Pulmonary artery endothelial cell (primary cell): ENCODE measurements at regions not wholly inside any gene's neighbourhood (a gene's known extent, or its start where the extent isn't known, plus 50 kb on each side); places are given as distances from the start of the nearest gene placed in this dataset.

Source experiments
- DNase-seq: peaks from one replicate; pipeline ENCODE4 v3.0.0-alpha.2; 2011; ENCODE audit warnings: low read depth, low spot score

GRCh38 chr5:106601620-106602019, 1069.1 kb downstream of the EFNA5 start:
- no peak for DNase-seq

- DNase-seq, result no peak
Measured at GRCh38 chr5:106600803-106601202, 1069.9 kb downstream of the EFNA5 start.

GRCh38 chr5:106595864-106596263, 1074.9 kb downstream of the EFNA5 start:
- no peak for DNase-seq

GRCh38 chr5:106584268-106584667, 1086.5 kb downstream of the EFNA5 start:
- DNase-seq, result no peak

GRCh38 chr5:106578736-106579135, 1092.0 kb downstream of the EFNA5 start:
- DNase-seq, result no peak

- DNase-seq, result no peak
Measured at GRCh38 chr5:106574820-106575219, 1095.9 kb downstream of the EFNA5 start.

GRCh38 chr5:106566031-106566430, 1104.7 kb downstream of the EFNA5 start:
- no peak for DNase-seq

GRCh38 chr5:106545325-106545724, 1125.4 kb downstream of the EFNA5 start:
- DNase-seq, result no peak

GRCh38 chr5:106543330-106543729, 1127.4 kb downstream of the EFNA5 start:
- DNase-seq, result no peak

GRCh38 chr5:106530150-106530549, 1140.6 kb downstream of the EFNA5 start:
- no peak for DNase-seq

- no peak for DNase-seq
Measured at GRCh38 chr5:106525438-106525837, 1145.3 kb downstream of the EFNA5 start.

- no peak for DNase-seq
Measured at GRCh38 chr5:106523852-106524251, 1146.9 kb downstream of the EFNA5 start.

- DNase-seq, result no peak
Measured at GRCh38 chr5:106522296-106522695, 1148.4 kb downstream of the EFNA5 start.

GRCh38 chr5:106521701-106522100, 1149.0 kb downstream of the EFNA5 start:
- peak; percentile 30 for DNase-seq

- no peak for DNase-seq
Measured at GRCh38 chr5:106510321-106510720, 1160.4 kb downstream of the EFNA5 start.

GRCh38 chr5:106508894-106509293, 1161.8 kb downstream of the EFNA5 start:
- DNase-seq, result no peak

GRCh38 chr5:106493910-106494309, 1176.8 kb downstream of the EFNA5 start:
- DNase-seq, result no peak

GRCh38 chr5:106489004-106489403, 1181.7 kb downstream of the EFNA5 start:
- DNase-seq, result no peak

- no peak for DNase-seq
Measured at GRCh38 chr5:106488407-106488806, 1182.3 kb downstream of the EFNA5 start.

- DNase-seq, result no peak
Measured at GRCh38 chr5:106481374-106481773, 1189.4 kb downstream of the EFNA5 start.

GRCh38 chr5:106476630-106477029, 1194.1 kb downstream of the EFNA5 start:
- no peak for DNase-seq

- DNase-seq, result no peak
Measured at GRCh38 chr5:106474066-106474465, 1196.7 kb downstream of the EFNA5 start.

GRCh38 chr5:106459541-106459940, 1211.2 kb downstream of the EFNA5 start:
- no peak for DNase-seq

- DNase-seq, result no peak
Measured at GRCh38 chr5:106454651-106455415, 1215.9 kb downstream of the EFNA5 start.
